Activated CD8-positive, alpha-beta memory T cell treated with anti-CD3 and anti-CD28 coated beads, Interleukin-2, amount 50 U/mL, for 48 hours (primary cell): ENCODE measurements at regions not wholly inside any gene's neighbourhood (a gene's known extent, or its start where the extent isn't known, plus 50 kb on each side); places are given as distances from the start of the nearest gene placed in this dataset.

Experiments
- DNase-seq: peaks from one replicate; pipeline ENCODE4 v3.0.0-alpha.2; 2020

- DNase-seq = no peak
These were observed 70.6 kb upstream of the ARHGAP5 start for GRCh38 chr14:32006263-32007110.

- DNase-seq = no peak
These were observed 69.2 kb upstream of the ARHGAP5 start for GRCh38 chr14:32007755-32008362.

GRCh38 chr14:32008602-32009193, 68.4 kb upstream of the ARHGAP5 start:
- no peak for DNase-seq

- no peak for DNase-seq
These were observed 67.7 kb upstream of the ARHGAP5 start for GRCh38 chr14:32009221-32009975.

GRCh38 chr14:32009976-32010581, 67.0 kb upstream of the ARHGAP5 start:
- DNase-seq = no peak

- DNase-seq = no peak
These were observed 66.4 kb upstream of the ARHGAP5 start for GRCh38 chr14:32010604-32011125.

- DNase-seq = no peak
These were observed 65.9 kb upstream of the ARHGAP5 start for GRCh38 chr14:32011225-32011624.

- DNase-seq = no peak
These were observed 65.0 kb upstream of the ARHGAP5 start for GRCh38 chr14:32012062-32012461.

GRCh38 chr14:32012571-32012970, 64.5 kb upstream of the ARHGAP5 start:
- DNase-seq = no peak

GRCh38 chr14:32013083-32013482, 64.0 kb upstream of the ARHGAP5 start:
- DNase-seq = no peak

- no peak for DNase-seq
These were observed 63.0 kb upstream of the ARHGAP5 start for GRCh38 chr14:32014057-32014456.

- DNase-seq = no peak
These were observed 62.6 kb upstream of the ARHGAP5 start for GRCh38 chr14:32014498-32014897.

GRCh38 chr14:32015166-32015565, 61.9 kb upstream of the ARHGAP5 start:
- no peak for DNase-seq

- no peak for DNase-seq
These were observed 59.5 kb upstream of the ARHGAP5 start for GRCh38 chr14:32017587-32017986.

GRCh38 chr14:32018391-32019092, 58.6 kb upstream of the ARHGAP5 start:
- no peak for DNase-seq

GRCh38 chr14:32019276-32019675, 57.8 kb upstream of the ARHGAP5 start:
- DNase-seq = no peak

GRCh38 chr14:32020882-32021281, 56.2 kb upstream of the ARHGAP5 start:
- DNase-seq = no peak

- DNase-seq = no peak
These were observed 55.8 kb upstream of the ARHGAP5 start for GRCh38 chr14:32021341-32021740.

- no peak for DNase-seq
These were observed 54.6 kb upstream of the ARHGAP5 start for GRCh38 chr14:32022525-32022924.

GRCh38 chr14:32022938-32023466, 54.1 kb upstream of the ARHGAP5 start:
- DNase-seq = no peak

GRCh38 chr14:32023540-32023939, 53.6 kb upstream of the ARHGAP5 start:
- no peak for DNase-seq
